BJ (cell line): ENCODE measurements at regions not wholly inside any gene's neighbourhood (a gene's known extent, or its start where the extent isn't known, plus 50 kb on each side); places are given as distances from the start of the nearest gene placed in this dataset.

Experiments
- CTCF ChIA-PET: fragments of 350-600 bp; formaldehyde crosslinking; extraction: SDS; loops from one replicate; lab custom pipeline; 2021; ENCODE audit warnings: antibody characterized with exemption, inconsistent platforms; lab: Yijun Ruan, JAX
- POLR2A ChIA-PET: fragments of 300-600 bp; sonication (Branson Sonifier 250); formaldehyde crosslinking; extraction: SDS; loops from one replicate; lab custom pipeline; 2021; ENCODE audit warnings: antibody characterized with exemption; lab: Charles Lee
- DNase-seq: peaks from one replicate; pipeline ENCODE4 v3.0.0-alpha.2; 2011; ENCODE audit warnings: low read depth
- H3K27me3 ChIP-seq: 2 replicates; pipeline ENCODE4 v1.6.0; 2011; ENCODE audit warnings: low read length; ENCODE audit not compliant: control insufficient read depth, insufficient read depth
- H3K36me3 ChIP-seq: 2 replicates; pipeline ENCODE4 v1.5.1; 2011; ENCODE audit warnings: low read length; ENCODE audit not compliant: control insufficient read depth, insufficient read depth
- H3K4me3 ChIP-seq: 2 replicates; pipeline ENCODE4 v1.5.1; 2011; ENCODE audit warnings: low read depth, mild to moderate bottlenecking, control low read depth, low read length
- CTCF ChIP-seq: IDR thresholded peaks from 2 replicates; pipeline ENCODE4 v1.5.1; 2011; ENCODE audit warnings: low read depth, mild to moderate bottlenecking, control low read depth, inconsistent platforms, low read length, moderate library complexity; ENCODE audit not compliant: insufficient read depth

- POLR2A ChIA-PET = no interaction called here
Measured at GRCh38 chr5:118314931-118315330, 673.4 kb downstream of the DTWD2 start.

GRCh38 chr5:118311103-118311819 lies 677.1 kb downstream of the DTWD2 start:
- CTCF ChIA-PET = no interaction called here
- no peak overlapping the region for H3K4me3 ChIP-seq
- H3K36me3 ChIP-seq = no peaks in the 10 kb centered on the region
- POLR2A ChIA-PET = no interaction called here
- H3K27me3 ChIP-seq = no peaks in the 10 kb centered on the region
- TF ChIP-seq CTCF = no peak
- no peak for DNase-seq

More at GRCh38 chr5:118314931-118315330, 673.4 kb downstream of the DTWD2 start:
- no peaks in the 10 kb centered on the region for H3K27me3 ChIP-seq
- TF ChIP-seq CTCF = no peak
- no peak overlapping the region for H3K4me3 ChIP-seq
- CTCF ChIA-PET = no interaction called here
- H3K36me3 ChIP-seq = no peaks in the 10 kb centered on the region
- no peak for DNase-seq

GRCh38 chr5:118310401-118310800 lies 677.9 kb downstream of the DTWD2 start:
- ChIA-PET POLR2A (no interaction called here), CTCF (no interaction called here)
- Histone ChIP-seq H3K27me3 (no peaks in the 10 kb centered on the region), H3K36me3 (no peaks in the 10 kb centered on the region), H3K4me3 (no peak overlapping the region)
- TF ChIP-seq CTCF = no peak
- no peak for DNase-seq

GRCh38 chr5:118303296-118303695 lies 685.1 kb downstream of the DTWD2 start:
- no peaks in the 10 kb centered on the region for H3K27me3 ChIP-seq
- DNase-seq = no peak
- no peaks in the 10 kb centered on the region for H3K36me3 ChIP-seq
- no peak for TF ChIP-seq CTCF
- CTCF ChIA-PET = no interaction called here
- no peak overlapping the region for H3K4me3 ChIP-seq
- POLR2A ChIA-PET = no interaction called here

GRCh38 chr5:118302786-118303185 lies 685.6 kb downstream of the DTWD2 start:
- CTCF ChIA-PET = no interaction called here
- no peak for TF ChIP-seq CTCF
- H3K36me3 ChIP-seq = no peaks in the 10 kb centered on the region
- no peak overlapping the region for H3K4me3 ChIP-seq
- POLR2A ChIA-PET = no interaction called here
- no peaks in the 10 kb centered on the region for H3K27me3 ChIP-seq
- no peak for DNase-seq
